AG04450 (cell line): ENCODE measurements at regions not wholly inside any gene's neighbourhood (a gene's known extent, or its start where the extent isn't known, plus 50 kb on each side); places are given as distances from the start of the nearest gene placed in this dataset.

Experiments
- CTCF ChIA-PET: fragments of 300-600, 350-600 bp; formaldehyde crosslinking; extraction: SDS; loops from one replicate; lab custom pipeline; 2022; ENCODE audit warnings: antibody characterized with exemption, inconsistent platforms; lab: Charles Lee
- POLR2A ChIA-PET: fragments of 350-600 bp; formaldehyde crosslinking; extraction: SDS; loops from one replicate; lab custom pipeline; 2021; ENCODE audit warnings: antibody characterized with exemption, inconsistent platforms; lab: Yijun Ruan, JAX
- DNase-seq: peaks from one replicate; pipeline ENCODE4 v3.0.0-alpha.2; 2011; ENCODE audit warnings: low read depth, low spot score
- H3K27ac ChIP-seq: one replicate; pipeline ENCODE4 v1.5.1; 2012; ENCODE audit warnings: low read depth, low read length, control low read depth
- H3K27me3 ChIP-seq: one replicate; pipeline ENCODE4 v1.6.0; 2012; ENCODE audit warnings: low read length; ENCODE audit not compliant: control insufficient read depth, insufficient read depth
- H3K4me3 ChIP-seq: 2 replicates; pipeline ENCODE4 v1.5.1; 2011; ENCODE audit warnings: mild to moderate bottlenecking, low read depth, low read length, control low read depth
- H3K9me3 ChIP-seq: 2 replicates; pipeline ENCODE4 v1.5.1; 2012; ENCODE audit warnings: low read length; ENCODE audit not compliant: control insufficient read depth, insufficient read depth
- TF ChIP-seq, protein P1 (sequence below): IDR thresholded peaks from 2 replicates; pipeline ENCODE4 v1.5.1; 2011; ENCODE audit warnings: low read depth, low read length, control low read depth, inconsistent platforms

GRCh38 chr1:81232420-81232819 lies 568.3 kb upstream of the ADGRL2 start:
- no peak for DNase-seq
- no peaks in the 10 kb centered on the region for H3K27me3 ChIP-seq
- no peak overlapping the region for H3K4me3 ChIP-seq
- no peak overlapping the region for H3K27ac ChIP-seq
- TF ChIP-seq, protein P1, sequence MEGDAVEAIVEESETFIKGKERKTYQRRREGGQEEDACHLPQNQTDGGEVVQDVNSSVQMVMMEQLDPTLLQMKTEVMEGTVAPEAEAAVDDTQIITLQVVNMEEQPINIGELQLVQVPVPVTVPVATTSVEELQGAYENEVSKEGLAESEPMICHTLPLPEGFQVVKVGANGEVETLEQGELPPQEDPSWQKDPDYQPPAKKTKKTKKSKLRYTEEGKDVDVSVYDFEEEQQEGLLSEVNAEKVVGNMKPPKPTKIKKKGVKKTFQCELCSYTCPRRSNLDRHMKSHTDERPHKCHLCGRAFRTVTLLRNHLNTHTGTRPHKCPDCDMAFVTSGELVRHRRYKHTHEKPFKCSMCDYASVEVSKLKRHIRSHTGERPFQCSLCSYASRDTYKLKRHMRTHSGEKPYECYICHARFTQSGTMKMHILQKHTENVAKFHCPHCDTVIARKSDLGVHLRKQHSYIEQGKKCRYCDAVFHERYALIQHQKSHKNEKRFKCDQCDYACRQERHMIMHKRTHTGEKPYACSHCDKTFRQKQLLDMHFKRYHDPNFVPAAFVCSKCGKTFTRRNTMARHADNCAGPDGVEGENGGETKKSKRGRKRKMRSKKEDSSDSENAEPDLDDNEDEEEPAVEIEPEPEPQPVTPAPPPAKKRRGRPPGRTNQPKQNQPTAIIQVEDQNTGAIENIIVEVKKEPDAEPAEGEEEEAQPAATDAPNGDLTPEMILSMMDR: no peak
- H3K9me3 ChIP-seq: no peaks in the 10 kb centered on the region
- CTCF ChIA-PET: no interaction called here
- POLR2A ChIA-PET: no interaction called here

DNA sequence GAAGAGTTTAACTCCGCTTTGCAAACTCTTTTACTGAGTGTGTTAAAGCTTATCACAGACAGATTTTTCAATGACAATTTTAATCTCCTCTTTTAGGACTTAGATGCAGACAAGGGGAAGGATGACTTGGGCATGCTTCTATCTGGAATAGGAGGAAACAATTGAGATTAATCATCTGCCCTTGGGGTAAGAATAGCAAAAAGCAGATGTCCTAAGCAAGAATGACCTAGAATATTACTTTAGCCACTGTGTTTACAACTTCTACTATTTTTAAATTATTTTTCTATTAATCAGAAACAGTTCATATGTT lies 569.0 kb upstream of the ADGRL2 start:
- no peak for DNase-seq
- no peak overlapping the region for H3K27ac ChIP-seq
- H3K9me3 ChIP-seq: no peaks in the 10 kb centered on the region
- TF ChIP-seq, protein P1: no peak
- H3K4me3 ChIP-seq: no peak overlapping the region
- ChIA-PET POLR2A (no interaction called here), CTCF (no interaction called here)
- H3K27me3 ChIP-seq: no peaks in the 10 kb centered on the region

DNA sequence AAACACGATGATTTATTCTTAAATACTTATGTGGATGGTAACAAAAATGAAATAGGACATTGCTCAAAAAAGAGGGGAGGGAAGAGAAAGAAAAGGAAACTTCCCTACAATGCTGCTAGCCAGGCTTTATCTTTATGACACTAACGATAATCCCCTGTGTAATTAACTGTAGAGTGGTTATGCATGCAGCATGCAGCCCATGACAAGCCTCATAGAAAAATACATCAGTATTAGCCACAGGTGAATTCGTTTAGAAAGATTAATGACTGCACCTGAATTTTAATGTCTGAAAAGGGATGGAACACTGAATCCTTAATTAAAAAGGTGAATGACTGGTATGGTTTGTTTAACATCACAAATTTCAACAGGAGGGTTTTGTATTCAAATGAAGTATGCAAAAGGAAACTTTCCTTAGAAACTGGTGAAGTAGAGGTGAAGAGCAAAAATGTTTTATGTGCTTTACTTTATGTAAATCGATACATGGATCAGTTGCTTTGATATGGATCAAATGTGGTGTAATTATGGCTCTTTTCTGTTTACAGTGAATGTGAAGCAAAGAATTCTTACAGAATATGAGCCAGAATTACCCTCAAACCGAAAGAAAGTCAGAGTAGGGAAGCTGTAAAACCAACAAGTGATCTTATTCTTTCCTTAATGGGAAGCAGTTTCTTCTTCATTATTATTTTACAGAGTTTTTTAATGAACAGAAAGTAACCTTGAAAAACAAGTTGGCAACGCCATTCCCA lies 569.6 kb upstream of the ADGRL2 start:
- H3K9me3 ChIP-seq: no peaks in the 10 kb centered on the region
- no peak for DNase-seq
- no peaks in the 10 kb centered on the region for H3K27me3 ChIP-seq
- CTCF ChIA-PET: no interaction called here
- POLR2A ChIA-PET: no interaction called here
- no peak overlapping the region for H3K27ac ChIP-seq
- TF ChIP-seq, protein P1: no peak
- H3K4me3 ChIP-seq: no peak overlapping the region

DNA sequence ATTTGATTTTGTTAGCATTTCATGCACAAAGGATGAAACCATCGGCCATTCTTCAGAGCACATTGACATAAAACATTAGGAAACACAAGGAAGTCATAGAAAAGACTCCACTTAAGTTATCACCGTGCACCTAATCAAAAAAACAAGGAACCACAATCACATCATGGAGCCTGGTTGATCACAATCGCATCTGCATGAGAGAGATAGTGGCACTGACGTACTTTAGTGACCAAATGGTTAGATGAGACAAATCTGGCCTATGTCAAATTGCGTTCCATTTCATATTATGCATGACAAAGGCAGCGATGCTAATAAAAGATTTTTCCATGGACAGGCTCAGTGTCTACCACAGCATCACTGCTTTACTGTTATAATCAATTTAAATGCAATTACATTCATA lies 571.8 kb upstream of the ADGRL2 start:
- H3K9me3 ChIP-seq: no peaks in the 10 kb centered on the region
- no peaks in the 10 kb centered on the region for H3K27me3 ChIP-seq
- H3K27ac ChIP-seq: no peak overlapping the region
- no peak overlapping the region for H3K4me3 ChIP-seq
- no peak for DNase-seq
- TF ChIP-seq, protein P1: no peak
- CTCF ChIA-PET: interaction anchor here (0.6 kb wide), 1 partner anchor 118 kb away, joined by 4 read pairs; no protein-coding TSS in a partner anchor
- POLR2A ChIA-PET: no interaction called here

- no peaks in the 10 kb centered on the region for H3K9me3 ChIP-seq
- POLR2A ChIA-PET: no interaction called here
- TF ChIP-seq, protein P1: no peak
- CTCF ChIA-PET: no interaction called here
- no peak overlapping the region for H3K27ac ChIP-seq
- H3K4me3 ChIP-seq: no peak overlapping the region
- no peak for DNase-seq
- no peaks in the 10 kb centered on the region for H3K27me3 ChIP-seq
Measured at GRCh38 chr1:81226603-81226928, 574.2 kb upstream of the ADGRL2 start.
